ENCODE measurements at regions not wholly inside any gene's neighbourhood (a gene's known extent, or its start where the extent isn't known, plus 50 kb on each side); places are given as distances from the start of the nearest gene placed in this dataset.

DNA sequence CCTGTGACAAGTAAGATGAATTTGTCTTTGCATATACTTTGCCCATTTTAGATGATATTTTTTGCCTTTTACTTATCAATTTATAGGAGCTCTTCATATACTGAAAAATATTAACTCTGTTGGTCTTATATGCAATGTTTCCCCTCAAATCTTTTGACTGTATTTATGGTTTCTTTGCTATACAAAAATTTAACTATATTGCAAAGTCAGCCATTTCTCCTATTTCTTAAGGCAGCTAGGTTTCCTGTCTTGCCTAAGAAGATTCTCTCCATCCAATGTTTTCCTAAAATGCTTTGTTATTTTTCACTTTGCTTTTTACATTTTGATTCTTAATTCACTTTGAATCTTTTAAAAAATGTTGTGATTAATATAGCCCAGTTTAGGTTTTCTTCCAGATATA lies 273.1 kb downstream of the NSG2 start:
- TF ChIP-seq, protein P1, sequence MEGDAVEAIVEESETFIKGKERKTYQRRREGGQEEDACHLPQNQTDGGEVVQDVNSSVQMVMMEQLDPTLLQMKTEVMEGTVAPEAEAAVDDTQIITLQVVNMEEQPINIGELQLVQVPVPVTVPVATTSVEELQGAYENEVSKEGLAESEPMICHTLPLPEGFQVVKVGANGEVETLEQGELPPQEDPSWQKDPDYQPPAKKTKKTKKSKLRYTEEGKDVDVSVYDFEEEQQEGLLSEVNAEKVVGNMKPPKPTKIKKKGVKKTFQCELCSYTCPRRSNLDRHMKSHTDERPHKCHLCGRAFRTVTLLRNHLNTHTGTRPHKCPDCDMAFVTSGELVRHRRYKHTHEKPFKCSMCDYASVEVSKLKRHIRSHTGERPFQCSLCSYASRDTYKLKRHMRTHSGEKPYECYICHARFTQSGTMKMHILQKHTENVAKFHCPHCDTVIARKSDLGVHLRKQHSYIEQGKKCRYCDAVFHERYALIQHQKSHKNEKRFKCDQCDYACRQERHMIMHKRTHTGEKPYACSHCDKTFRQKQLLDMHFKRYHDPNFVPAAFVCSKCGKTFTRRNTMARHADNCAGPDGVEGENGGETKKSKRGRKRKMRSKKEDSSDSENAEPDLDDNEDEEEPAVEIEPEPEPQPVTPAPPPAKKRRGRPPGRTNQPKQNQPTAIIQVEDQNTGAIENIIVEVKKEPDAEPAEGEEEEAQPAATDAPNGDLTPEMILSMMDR (IDR thresholded peaks at IDR 0.05), result no peak
- TF ChIP-seq POLR2A (IDR thresholded peaks at IDR 0.05) (no peak), POLR2AphosphoS5 (IDR thresholded peaks at IDR 0.05) (no peak)
